MM.1S (cell line): ENCODE measurements at regions not wholly inside any gene's neighbourhood (a gene's known extent, or its start where the extent isn't known, plus 50 kb on each side); places are given as distances from the start of the nearest gene placed in this dataset.

Source experiments
- DNase-seq: peaks from one replicate; pipeline ENCODE4 v3.0.0-alpha.2; 2015
- H2AFZ ChIP-seq: fragments of 300-600 bp; sonication (generic); 2 replicates; pipeline ENCODE4 v1.6.0; 2016; ENCODE audit warnings: antibody characterized with exemption, low read length
- H3F3A ChIP-seq: fragments of 300-600 bp; sonication (generic); 2 replicates; pipeline ENCODE4 v1.6.1; 2016; ENCODE audit warnings: mild to moderate bottlenecking, antibody characterized with exemption, low read length, moderate library complexity, mixed read lengths; ENCODE audit not compliant: insufficient read depth
- H3K27ac ChIP-seq: fragments of 300-600 bp; sonication (generic); 2 replicates; pipeline ENCODE4 v1.5.1; 2016; ENCODE audit warnings: mild to moderate bottlenecking, low read length
- H3K27me3 ChIP-seq: fragments of 300-600 bp; sonication (generic); replicated peaks from 2 replicates; pipeline ENCODE4 v1.6.0; 2016; ENCODE audit warnings: low read length; ENCODE audit not compliant: insufficient read depth
- H3K36me3 ChIP-seq: fragments of 300-600 bp; sonication (generic); replicated peaks from 2 replicates; pipeline ENCODE4 v1.6.1; 2016; ENCODE audit warnings: mild to moderate bottlenecking, low read length, mixed read lengths; ENCODE audit not compliant: insufficient read depth
- H3K4me1 ChIP-seq: fragments of 300-600 bp; sonication (generic); 2 replicates; pipeline ENCODE4 v1.6.1; 2016; ENCODE audit warnings: low read length, mixed read lengths
- H3K4me2 ChIP-seq: fragments of 300-600 bp; sonication (generic); 2 replicates; pipeline ENCODE4 v1.6.0; 2016; ENCODE audit warnings: low read depth, low read length
- H3K4me3 ChIP-seq: fragments of 300-600 bp; sonication (generic); 2 replicates; pipeline ENCODE4 v1.5.1; 2016; ENCODE audit warnings: low read length, mixed read lengths
- H3K79me2 ChIP-seq: fragments of 300-600 bp; sonication (generic); 2 replicates; pipeline ENCODE4 v1.6.1; 2016; ENCODE audit warnings: mixed run types, low read length, mixed read lengths
- H3K9ac ChIP-seq: fragments of 300-600 bp; sonication (generic); 2 replicates; pipeline ENCODE4 v1.6.1; 2016; ENCODE audit warnings: low read length, mixed read lengths
- H3K9me2 ChIP-seq: fragments of 300-600 bp; sonication (generic); replicated peaks from 2 replicates; pipeline ENCODE4 v1.6.1; 2016; ENCODE audit warnings: mild to moderate bottlenecking, low read length, mixed read lengths; ENCODE audit not compliant: insufficient read depth
- H3K9me3 ChIP-seq: fragments of 300-600 bp; sonication (generic); replicated peaks from 2 replicates; pipeline ENCODE4 v1.6.1; 2016; ENCODE audit warnings: mild to moderate bottlenecking, low read length, mixed read lengths; ENCODE audit not compliant: insufficient read depth
- H4K20me1 ChIP-seq: fragments of 300-600 bp; sonication (generic); 2 replicates; pipeline ENCODE4 v1.6.1; 2016; ENCODE audit warnings: mild to moderate bottlenecking, low read length, moderate library complexity, mixed read lengths; ENCODE audit not compliant: insufficient read depth
- EZH2 ChIP-seq: fragments of 300-600 bp; sonication (generic); optimal IDR thresholded peaks from 2 replicates; pipeline ENCODE3; 2017; ENCODE audit warnings: low read depth, mild to moderate bottlenecking, antibody characterized with exemption, low read length, mixed read lengths
- EZH2phosphoT487 ChIP-seq: fragments of 300-600 bp; sonication (generic); IDR thresholded peaks from 2 replicates; pipeline ENCODE4 v1.6.1; 2018; ENCODE audit warnings: antibody characterized with exemption, low read length
- TF ChIP-seq, protein P1 (sequence below): fragments of 300-600 bp; sonication (generic); IDR thresholded peaks from 2 replicates; pipeline ENCODE4 v1.5.1; 2016; ENCODE audit warnings: antibody characterized with exemption, low read length, mixed read lengths

DNA sequence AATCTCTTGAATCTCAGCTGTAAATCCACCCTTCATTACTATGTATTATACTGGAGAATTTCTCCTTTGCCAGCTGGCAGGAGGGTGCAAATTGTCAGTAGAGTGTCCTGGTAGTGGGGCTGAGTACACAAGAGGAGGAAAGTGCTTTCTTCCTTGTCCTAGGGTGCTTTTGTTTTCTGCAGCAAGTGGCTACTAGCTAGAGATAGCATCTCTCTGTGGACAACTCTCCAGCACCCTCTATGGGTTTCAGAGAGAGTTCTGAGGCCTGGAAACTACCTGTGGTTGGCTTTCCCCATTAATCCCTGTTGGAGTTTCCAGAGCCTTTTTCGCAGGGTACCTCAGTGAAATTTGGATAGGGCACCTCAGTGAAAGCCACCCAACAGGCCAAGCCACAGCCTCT lies 422.5 kb upstream of the RGS17 start:
- peak; percentile 8 for DNase-seq
- no peak overlapping the region for H3K27ac ChIP-seq

DNA sequence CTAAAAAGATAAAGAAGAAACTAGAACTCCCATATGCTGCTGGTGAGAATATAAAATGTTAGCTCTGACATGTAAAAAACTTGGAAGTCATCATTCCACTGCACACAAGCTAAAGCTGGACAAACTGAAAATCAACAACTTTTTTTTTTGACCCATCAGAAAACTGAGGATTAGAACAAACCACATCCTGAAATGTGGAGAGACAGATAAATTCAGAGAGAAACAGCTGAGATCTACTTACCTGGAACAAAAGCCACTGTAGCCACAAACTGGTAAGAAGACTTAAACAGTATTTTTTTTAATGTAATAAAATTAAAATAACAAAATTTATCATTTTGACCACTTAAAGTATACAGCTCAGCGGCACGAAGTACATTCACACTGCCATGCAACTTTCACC lies 408.5 kb upstream of the RGS17 start:
- Histone ChIP-seq H3K4me2 (no peak overlapping the region), H3K9me3 (no peaks in the 10 kb centered on the region)

More for the DNA sequence above, 422.5 kb upstream of the RGS17 start:
- Histone ChIP-seq H3K4me1 (no peaks in the 10 kb centered on the region), H3K4me2 (no peak overlapping the region), H3K9me3 (no peaks in the 10 kb centered on the region), H4K20me1 (no peaks in the 10 kb centered on the region), H3F3A (no peaks in the 10 kb centered on the region), H3K36me3 (no peaks in the 10 kb centered on the region), H3K27me3 (no peaks in the 10 kb centered on the region), H3K79me2 (no peaks in the 10 kb centered on the region), H3K9ac (no peak overlapping the region), H2AFZ (no peak overlapping the region), H3K9me2 (no peaks in the 10 kb centered on the region), H3K4me3 (no peak overlapping the region)
- TF ChIP-seq EZH2 = no peak
- TF ChIP-seq, protein P1, sequence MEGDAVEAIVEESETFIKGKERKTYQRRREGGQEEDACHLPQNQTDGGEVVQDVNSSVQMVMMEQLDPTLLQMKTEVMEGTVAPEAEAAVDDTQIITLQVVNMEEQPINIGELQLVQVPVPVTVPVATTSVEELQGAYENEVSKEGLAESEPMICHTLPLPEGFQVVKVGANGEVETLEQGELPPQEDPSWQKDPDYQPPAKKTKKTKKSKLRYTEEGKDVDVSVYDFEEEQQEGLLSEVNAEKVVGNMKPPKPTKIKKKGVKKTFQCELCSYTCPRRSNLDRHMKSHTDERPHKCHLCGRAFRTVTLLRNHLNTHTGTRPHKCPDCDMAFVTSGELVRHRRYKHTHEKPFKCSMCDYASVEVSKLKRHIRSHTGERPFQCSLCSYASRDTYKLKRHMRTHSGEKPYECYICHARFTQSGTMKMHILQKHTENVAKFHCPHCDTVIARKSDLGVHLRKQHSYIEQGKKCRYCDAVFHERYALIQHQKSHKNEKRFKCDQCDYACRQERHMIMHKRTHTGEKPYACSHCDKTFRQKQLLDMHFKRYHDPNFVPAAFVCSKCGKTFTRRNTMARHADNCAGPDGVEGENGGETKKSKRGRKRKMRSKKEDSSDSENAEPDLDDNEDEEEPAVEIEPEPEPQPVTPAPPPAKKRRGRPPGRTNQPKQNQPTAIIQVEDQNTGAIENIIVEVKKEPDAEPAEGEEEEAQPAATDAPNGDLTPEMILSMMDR = peak; percentile 20

DNA sequence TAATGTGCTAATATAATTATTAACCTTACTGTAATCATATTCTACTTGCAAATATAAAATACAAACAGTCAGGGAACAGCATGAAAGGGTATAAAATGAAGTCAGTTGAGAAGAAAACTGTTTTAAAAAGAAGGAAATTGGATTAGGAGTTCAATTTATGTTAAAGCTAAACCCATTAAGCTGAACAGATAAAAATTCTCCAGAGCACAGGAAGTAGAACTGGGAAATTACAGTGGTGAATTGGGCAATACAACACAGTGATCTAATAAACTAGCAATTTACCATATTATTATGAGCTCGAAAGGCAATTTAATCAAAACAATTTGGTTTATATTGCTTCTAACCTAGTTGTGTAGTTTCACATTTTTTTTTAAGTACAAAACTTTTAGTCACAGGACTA lies 407.4 kb upstream of the RGS17 start:
- H3K27ac ChIP-seq = no peak overlapping the region
- H4K20me1 ChIP-seq = no peaks in the 10 kb centered on the region
- H3K9me2 ChIP-seq = no peaks in the 10 kb centered on the region
- no peak overlapping the region for H3K4me3 ChIP-seq
- no peak overlapping the region for H3K4me2 ChIP-seq
- no peaks in the 10 kb centered on the region for H3K27me3 ChIP-seq
- no peak for DNase-seq
- no peaks in the 10 kb centered on the region for H3K9me3 ChIP-seq
- H3K4me1 ChIP-seq = no peaks in the 10 kb centered on the region
- TF ChIP-seq, protein P1 = no peak
- TF ChIP-seq EZH2 (no peak), EZH2phosphoT487 (no peak)
- H3F3A ChIP-seq = no peaks in the 10 kb centered on the region
- H3K36me3 ChIP-seq = no peaks in the 10 kb centered on the region
- H3K9ac ChIP-seq = no peak overlapping the region
- no peak overlapping the region for H2AFZ ChIP-seq
- no peaks in the 10 kb centered on the region for H3K79me2 ChIP-seq

More for the DNA sequence above, 408.5 kb upstream of the RGS17 start:
- Histone ChIP-seq H3K79me2 (no peaks in the 10 kb centered on the region), H3F3A (no peaks in the 10 kb centered on the region), H3K9me2 (no peaks in the 10 kb centered on the region), H3K9ac (no peak overlapping the region), H3K36me3 (no peaks in the 10 kb centered on the region), H4K20me1 (no peaks in the 10 kb centered on the region), H3K27me3 (no peaks in the 10 kb centered on the region), H3K4me1 (no peaks in the 10 kb centered on the region), H3K27ac (no peak overlapping the region), H3K4me3 (no peak overlapping the region), H2AFZ (no peak overlapping the region)
- TF ChIP-seq EZH2phosphoT487 (no peak), EZH2 (no peak)
- TF ChIP-seq, protein P1 = no peak
- no peak for DNase-seq

DNA sequence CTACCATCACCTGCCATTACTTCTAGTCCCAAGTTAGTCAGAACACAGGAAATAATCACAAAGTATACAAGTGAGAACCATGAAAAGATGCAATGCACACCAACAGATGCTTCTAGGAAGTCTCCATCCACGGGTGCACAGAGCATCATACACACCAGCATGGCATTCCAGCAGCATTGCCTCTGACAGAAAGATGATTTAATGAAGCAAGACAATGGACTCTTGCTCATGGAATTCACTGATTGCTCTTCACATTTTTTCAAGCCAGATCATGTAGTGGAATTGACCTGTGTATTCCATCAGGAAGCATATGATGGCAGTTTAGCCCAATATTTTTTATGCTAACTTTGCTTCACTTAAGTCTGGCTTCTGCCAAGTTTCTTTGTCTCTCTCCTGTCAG lies 406.3 kb upstream of the RGS17 start:
- Histone ChIP-seq H2AFZ (no peak overlapping the region), H3K9me3 (no peaks in the 10 kb centered on the region), H3K27ac (no peak overlapping the region), H3K9ac (no peak overlapping the region), H3K27me3 (no peaks in the 10 kb centered on the region), H3K4me2 (no peak overlapping the region), H3K36me3 (no peaks in the 10 kb centered on the region), H3K4me1 (no peaks in the 10 kb centered on the region), H3K9me2 (no peaks in the 10 kb centered on the region), H3F3A (no peaks in the 10 kb centered on the region), H3K4me3 (no peak overlapping the region), H4K20me1 (no peaks in the 10 kb centered on the region), H3K79me2 (no peaks in the 10 kb centered on the region)
- DNase-seq = no peak
- TF ChIP-seq EZH2phosphoT487 (no peak), EZH2 (no peak)
- TF ChIP-seq, protein P1 = no peak
